ENCODE measurements at regions not wholly inside any gene's neighbourhood (a gene's known extent, or its start where the extent isn't known, plus 50 kb on each side); places are given as distances from the start of the nearest gene placed in this dataset.

GRCh38 chr12:24054416-24054815, 104.9 kb upstream of the SOX5 start (continued):
- TF ChIP-seq, protein P1, sequence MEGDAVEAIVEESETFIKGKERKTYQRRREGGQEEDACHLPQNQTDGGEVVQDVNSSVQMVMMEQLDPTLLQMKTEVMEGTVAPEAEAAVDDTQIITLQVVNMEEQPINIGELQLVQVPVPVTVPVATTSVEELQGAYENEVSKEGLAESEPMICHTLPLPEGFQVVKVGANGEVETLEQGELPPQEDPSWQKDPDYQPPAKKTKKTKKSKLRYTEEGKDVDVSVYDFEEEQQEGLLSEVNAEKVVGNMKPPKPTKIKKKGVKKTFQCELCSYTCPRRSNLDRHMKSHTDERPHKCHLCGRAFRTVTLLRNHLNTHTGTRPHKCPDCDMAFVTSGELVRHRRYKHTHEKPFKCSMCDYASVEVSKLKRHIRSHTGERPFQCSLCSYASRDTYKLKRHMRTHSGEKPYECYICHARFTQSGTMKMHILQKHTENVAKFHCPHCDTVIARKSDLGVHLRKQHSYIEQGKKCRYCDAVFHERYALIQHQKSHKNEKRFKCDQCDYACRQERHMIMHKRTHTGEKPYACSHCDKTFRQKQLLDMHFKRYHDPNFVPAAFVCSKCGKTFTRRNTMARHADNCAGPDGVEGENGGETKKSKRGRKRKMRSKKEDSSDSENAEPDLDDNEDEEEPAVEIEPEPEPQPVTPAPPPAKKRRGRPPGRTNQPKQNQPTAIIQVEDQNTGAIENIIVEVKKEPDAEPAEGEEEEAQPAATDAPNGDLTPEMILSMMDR (IDR thresholded peaks at IDR 0.05 in 2 of 3, conservative IDR thresholded peaks at IDR 0.05 in 1 of 3; ENCODE audit: borderline replicate concordance in 1 of 3, insufficient read depth in 1 of 3, low read depth in 2 of 3, low read length in 2 of 3), result no peak
- TF ChIP-seq YY1 (IDR thresholded peaks at IDR 0.05; ENCODE audit: extremely low read depth, insufficient replicate concordance, low read depth, low read length) (no peak), MAX (IDR thresholded peaks at IDR 0.05) (no peak), RAD21 (IDR thresholded peaks at IDR 0.05; ENCODE audit: low read depth) (no peak), EZH2 (IDR thresholded peaks at IDR 0.05) (no peak), ZFX (IDR thresholded peaks at IDR 0.05) (no peak), ZNF274 (IDR thresholded peaks at IDR 0.05; ENCODE audit: low read depth, low read length) (no peak), POLR2A (IDR thresholded peaks at IDR 0.05; ENCODE audit: borderline replicate concordance, extremely low read depth, insufficient read depth, insufficient read length) (no peak), SP1 (IDR thresholded peaks at IDR 0.05; ENCODE audit: low read depth) (no peak), ATF3 (IDR thresholded peaks at IDR 0.05) (no peak), JUND (IDR thresholded peaks at IDR 0.05) (no peak), EGR1 (IDR thresholded peaks at IDR 0.05; ENCODE audit: low read depth) (no peak)

DNA sequence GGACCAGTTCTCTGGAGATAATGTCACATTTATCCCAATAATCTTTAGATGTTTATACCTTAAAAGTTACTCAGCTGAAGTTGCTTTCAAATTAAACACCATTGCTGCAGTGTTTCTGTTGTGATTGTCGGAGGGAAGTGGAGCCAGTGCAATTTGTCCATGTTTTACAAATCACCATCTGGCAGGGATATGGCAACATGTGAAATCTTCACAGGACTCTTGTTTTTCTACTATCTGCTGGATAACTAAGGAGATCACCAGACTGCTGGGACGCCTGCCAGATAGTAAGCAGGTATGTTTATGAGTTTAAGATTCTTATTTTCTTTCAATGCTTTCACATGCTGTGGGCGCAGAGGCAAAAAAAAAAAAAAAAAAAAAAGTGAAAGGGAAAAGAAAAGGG, 100.3 kb upstream of the SOX5 start:
- H2AFZ ChIP-seq (ENCODE audit: low read depth, low read length, poor library complexity, severe bottlenecking), result no peak overlapping the region
- H3K79me2 ChIP-seq (ENCODE audit: insufficient read depth, low read length), result no peaks in the 10 kb centered on the region
- ChIA-PET POLR2A (no interaction called here), RAD21 (ENCODE audit: low non-redundant PET in 1 of 2, low total read pairs in 2 of 2, uncharacterized antibody in 2 of 2, unreplicated experiment in 2 of 2) (no interaction called here), CTCF (no interaction called here)
- H3K4me3 ChIP-seq (replicated peaks in 1 of 2; ENCODE audit: low read depth in 1 of 2, low read length in 2 of 2), result no peak overlapping the region
- H3K27me3 ChIP-seq (ENCODE audit: insufficient read depth, low read length), result no peaks in the 10 kb centered on the region
- no peaks in the 10 kb centered on the region for H3K9me2 ChIP-seq (ENCODE audit: insufficient read depth)
- peaks cover 8 to 28% of the 10 kb centered on the region in 2 experiments; a peak in 3 of 4 replicates for H3K9me3 ChIP-seq (ENCODE audit: control insufficient read depth in 1 of 2, insufficient read depth in 1 of 2, low read depth in 1 of 2, low read length in 2 of 2)
- H3K9ac ChIP-seq (ENCODE audit: low read length), result no peak overlapping the region
- no peak overlapping the region for H3K4me2 ChIP-seq (ENCODE audit: low read length)
- H4K20me1 ChIP-seq (ENCODE audit: insufficient read depth), result no peaks in the 10 kb centered on the region
- H3K4me1 ChIP-seq (ENCODE audit: control insufficient read depth in 1 of 2, insufficient read depth in 2 of 2, low read length in 2 of 2), result no peaks in the 10 kb centered on the region
- H3K27ac ChIP-seq (ENCODE audit: low read depth, low read length), result no peak overlapping the region
- TF ChIP-seq ZFX (IDR thresholded peaks at IDR 0.05) (no peak), EZH2phosphoT487 (IDR thresholded peaks at IDR 0.05; ENCODE audit: borderline replicate concordance) (no peak), ELF1 (IDR thresholded peaks at IDR 0.05; ENCODE audit: borderline replicate concordance, low read depth) (no peak), YY1 (IDR thresholded peaks at IDR 0.05; ENCODE audit: extremely low read depth, insufficient replicate concordance, low read depth, low read length) (no peak), SP1 (IDR thresholded peaks at IDR 0.05; ENCODE audit: low read depth) (no peak), ATF3 (IDR thresholded peaks at IDR 0.05) (no peak)
- BruUV-seq (replicated peaks), result no TSS peak
- intact Hi-C loops (cut with micrococcal nuclease), result no loop called here
- no peaks in the 10 kb centered on the region for H3K36me3 ChIP-seq (ENCODE audit: control insufficient read depth in 1 of 2, insufficient read depth in 2 of 2, low read length in 2 of 2)
- DNase-seq (ENCODE audit: low read depth, low spot score) (no peak), ATAC-seq (no peak)

Data from HCT116 (cell line).